ENCODE measurements at regions not wholly inside any gene's neighbourhood (a gene's known extent, or its start where the extent isn't known, plus 50 kb on each side); places are given as distances from the start of the nearest gene placed in this dataset.

- TF ChIP-seq CTCF (IDR thresholded peaks at IDR 0.05; ENCODE audit: low read depth, low read length, missing input control) (no peak), YY1 (IDR thresholded peaks at IDR 0.05) (no peak), GABPA (IDR thresholded peaks at IDR 0.05 in 1 of 2, conservative IDR thresholded peaks at IDR 0.05 in 1 of 2) (no peak), RAD21 (IDR thresholded peaks at IDR 0.05) (no peak), ZBTB33 (IDR thresholded peaks at IDR 0.05) (no peak), TAF1 (conservative IDR thresholded peaks at IDR 0.05) (no peak), REST (IDR thresholded peaks at IDR 0.05) (no peak), FOXA1 (IDR thresholded peaks at IDR 0.05) (no peak), EGR1 (IDR thresholded peaks at IDR 0.05; ENCODE audit: low read depth in 2 of 2) (no peak), SP1 (IDR thresholded peaks at IDR 0.05) (no peak)
Measured at GRCh38 chrX:81875800-81876199, 673.9 kb downstream of the SH3BGRL start.

Data from liver (tissue), 3 donors.